Activated CD4-positive, alpha-beta memory T cell treated with anti-CD3 and anti-CD28 coated beads for 36 hours (primary cell): ENCODE measurements at regions not wholly inside any gene's neighbourhood (a gene's known extent, or its start where the extent isn't known, plus 50 kb on each side); places are given as distances from the start of the nearest gene placed in this dataset.
"Not testable (repeated sequence)": the region's sequence is repeated elsewhere in the genome, so short reads cannot be mapped to it uniquely, and the experiment has no call there.

Source experiments
- CTCF ChIA-PET: fragments of 350-600 bp; sonication (Branson Sonifier 250); formaldehyde crosslinking; loops from one replicate; lab custom pipeline; 2021; ENCODE audit warnings: antibody characterized with exemption, inconsistent platforms; lab: Charles Lee
- POLR2A ChIA-PET: fragments of 350-600 bp; sonication (Branson Sonifier 250); formaldehyde crosslinking; loops from one replicate; lab custom pipeline; 2021; ENCODE audit warnings: antibody characterized with exemption; lab: Charles Lee
- DNase-seq: peaks from one replicate; pipeline ENCODE4 v3.0.0-alpha.2; 2020
- H3K27ac Mint-ChIP-seq: one replicate; pipeline ENCODE4 v1.8.0; 2021; ENCODE audit warnings: mixed read lengths
- H3K27me3 Mint-ChIP-seq: one replicate; pipeline ENCODE4 v1.8.0; 2021; ENCODE audit warnings: mixed read lengths
- H3K36me3 Mint-ChIP-seq: one replicate; pipeline ENCODE4 v1.8.0; 2021; ENCODE audit warnings: mixed read lengths
- H3K4me1 Mint-ChIP-seq: one replicate; pipeline ENCODE4 v1.8.0; 2021; ENCODE audit warnings: low read depth, mixed read lengths
- H3K4me3 Mint-ChIP-seq: one replicate; pipeline ENCODE4 v1.8.0; 2021; ENCODE audit warnings: mild to moderate bottlenecking, mixed read lengths
- H3K9me3 Mint-ChIP-seq: one replicate; pipeline ENCODE4 v1.8.0; 2021; ENCODE audit warnings: mixed read lengths
- intact Hi-C: fragments of 100-400 bp; cut with micrococcal nuclease; formaldehyde crosslinking; loops from one replicate; pipeline ENCODE4 v1.15.1; 2023

DNA sequence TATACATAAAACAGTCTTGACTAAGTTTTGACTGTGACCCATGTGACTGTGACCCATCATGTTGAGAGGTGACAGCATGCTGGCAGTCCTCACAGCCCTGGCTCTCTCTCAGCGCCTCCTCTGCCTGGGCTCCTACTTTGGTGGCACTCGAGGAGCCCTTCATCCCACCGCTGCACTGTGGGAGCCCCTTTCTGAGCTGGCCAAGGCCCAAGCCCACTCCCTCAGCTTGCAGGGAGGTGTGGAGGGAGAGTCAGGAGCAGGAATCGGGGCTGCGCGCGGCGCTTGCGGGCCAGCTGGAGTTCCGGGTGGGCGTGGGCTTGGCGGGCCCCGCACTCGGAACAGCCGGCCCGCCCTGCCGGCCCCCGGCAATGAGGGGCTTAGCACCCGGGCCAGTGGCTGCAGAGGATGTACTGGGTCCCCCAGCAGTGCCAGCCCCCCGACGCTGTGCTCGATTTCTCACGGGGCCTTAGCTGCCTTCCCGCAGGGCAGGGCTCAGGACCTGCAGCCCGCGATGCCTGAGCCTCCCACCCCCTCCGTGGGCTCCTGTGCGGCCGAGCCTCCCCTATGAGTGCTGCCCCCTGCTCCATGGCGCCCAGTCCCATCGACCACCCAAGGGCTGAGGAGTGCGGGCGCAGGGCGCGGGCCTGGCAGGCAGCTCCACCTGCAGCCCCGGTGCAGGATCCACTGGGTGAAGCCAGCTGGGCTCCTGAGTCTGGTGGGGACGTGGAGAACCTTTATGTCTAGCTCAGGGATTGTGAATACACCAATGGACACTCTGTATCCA lies 955.9 kb upstream of the FAT3 start:
- CTCF ChIA-PET, H3K27ac Mint-ChIP-seq, intact Hi-C loops, H3K4me3 Mint-ChIP-seq, H3K9me3 Mint-ChIP-seq, H3K4me1 Mint-ChIP-seq, H3K27me3 Mint-ChIP-seq, DNase-seq, H3K36me3 Mint-ChIP-seq: not testable (repeated sequence)
- POLR2A ChIA-PET, result interaction anchor here (0.8 kb wide), 1 partner anchor 113 kb away, joined by 3 read pairs; no protein-coding TSS in a partner anchor

DNA sequence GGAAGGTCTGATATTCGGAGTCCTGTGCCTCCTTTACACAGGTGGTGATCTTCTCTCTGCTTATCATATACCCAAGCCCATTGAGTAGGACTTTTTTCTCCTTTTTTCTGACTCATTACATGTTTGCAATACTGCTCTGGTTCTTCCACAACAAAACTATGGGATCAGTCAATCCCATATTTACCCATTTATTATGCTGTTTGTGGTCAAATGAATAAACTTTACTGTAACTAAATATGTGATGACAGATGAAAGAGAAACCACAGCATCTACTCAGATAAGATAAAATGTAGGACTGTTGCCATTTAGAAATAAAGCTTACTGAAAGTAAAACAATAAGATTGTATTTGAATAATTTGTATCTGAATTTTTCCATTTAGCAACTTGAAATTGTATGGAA lies 958.7 kb upstream of the FAT3 start:
- POLR2A ChIA-PET, result no interaction called here
- intact Hi-C loops, result no loop called here
- CTCF ChIA-PET, result no interaction called here
- DNase-seq, result no peak
- Mint-ChIP-seq H3K4me1 (no peaks in the 10 kb centered on the region), H3K4me3 (no peak overlapping the region), H3K9me3 (peaks cover 7% of the 10 kb centered on the region), H3K36me3 (no peaks in the 10 kb centered on the region), H3K27ac (no peak overlapping the region), H3K27me3 (no peaks in the 10 kb centered on the region)

DNA sequence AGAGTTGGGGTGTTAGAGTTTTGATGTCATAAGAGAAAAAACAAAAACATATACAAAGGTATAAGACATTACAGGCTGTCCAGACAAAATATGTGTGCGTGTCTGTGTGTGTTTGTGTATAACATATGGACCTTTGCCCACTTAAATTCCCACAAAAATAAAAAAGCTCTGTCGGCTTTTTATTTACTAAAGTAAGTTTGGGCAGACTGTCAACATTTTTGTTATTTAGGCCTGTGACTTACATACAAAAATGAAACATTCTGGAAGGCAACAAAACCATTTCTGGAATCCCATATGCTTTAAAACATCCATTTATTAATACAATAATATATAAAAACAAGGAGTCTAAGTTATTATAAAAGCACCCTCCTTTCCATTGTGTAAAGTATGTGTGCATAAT lies 960.1 kb upstream of the FAT3 start:
- Mint-ChIP-seq H3K9me3 (peaks cover 7% of the 10 kb centered on the region), H3K4me3 (no peak overlapping the region), H3K27me3 (no peaks in the 10 kb centered on the region), H3K4me1 (no peaks in the 10 kb centered on the region), H3K27ac (no peak overlapping the region), H3K36me3 (no peaks in the 10 kb centered on the region)
- POLR2A ChIA-PET, result no interaction called here
- CTCF ChIA-PET, result no interaction called here
- no peak for DNase-seq
- intact Hi-C loops, result no loop called here

DNA sequence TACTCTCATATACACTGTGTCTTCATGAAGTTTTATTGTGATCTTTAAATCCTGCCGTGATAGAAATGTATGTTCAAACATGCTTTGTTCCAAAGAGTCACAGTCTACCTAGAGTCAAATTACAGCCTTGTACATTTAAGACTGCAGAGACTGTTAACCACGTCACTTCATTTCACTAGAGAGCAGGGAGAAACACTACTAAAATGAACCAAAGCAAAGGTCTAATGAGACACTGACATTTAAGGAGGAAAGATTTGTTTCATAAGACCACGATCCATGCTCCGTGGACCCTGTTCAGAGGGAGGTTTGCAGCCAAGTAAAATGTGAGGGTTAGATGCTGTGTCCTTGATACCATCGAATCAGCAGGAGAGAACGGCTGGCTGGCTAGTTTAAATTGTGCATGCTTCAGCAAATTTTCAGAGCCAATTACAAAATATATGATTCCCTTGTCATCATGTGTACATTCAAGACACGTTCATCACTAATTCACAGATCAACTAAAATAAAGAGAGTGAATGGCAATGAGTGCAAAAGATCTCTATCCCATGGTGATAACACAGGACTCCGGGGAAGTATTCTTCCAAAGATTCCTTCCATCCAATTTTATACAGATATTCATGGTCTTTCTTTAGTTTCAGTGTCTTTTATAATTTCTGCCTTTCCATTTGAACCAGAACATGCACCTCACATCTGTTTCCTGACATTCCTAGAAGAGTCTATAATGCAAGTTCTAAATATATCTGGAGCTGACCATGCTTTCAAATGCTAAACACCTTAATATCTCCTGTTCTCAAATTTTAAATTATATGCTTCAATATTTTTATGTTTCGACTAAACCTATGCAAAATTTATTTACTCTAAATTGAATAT lies 960.9 kb upstream of the FAT3 start:
- intact Hi-C loops, result no loop called here
- no peaks in the 10 kb centered on the region for H3K4me1 Mint-ChIP-seq
- peaks cover 7% of the 10 kb centered on the region for H3K9me3 Mint-ChIP-seq
- POLR2A ChIA-PET, result no interaction called here
- H3K36me3 Mint-ChIP-seq, result no peaks in the 10 kb centered on the region
- no peak overlapping the region for H3K4me3 Mint-ChIP-seq
- H3K27ac Mint-ChIP-seq, result no peak overlapping the region
- CTCF ChIA-PET, result no interaction called here
- no peaks in the 10 kb centered on the region for H3K27me3 Mint-ChIP-seq
- DNase-seq, result no peak

DNA sequence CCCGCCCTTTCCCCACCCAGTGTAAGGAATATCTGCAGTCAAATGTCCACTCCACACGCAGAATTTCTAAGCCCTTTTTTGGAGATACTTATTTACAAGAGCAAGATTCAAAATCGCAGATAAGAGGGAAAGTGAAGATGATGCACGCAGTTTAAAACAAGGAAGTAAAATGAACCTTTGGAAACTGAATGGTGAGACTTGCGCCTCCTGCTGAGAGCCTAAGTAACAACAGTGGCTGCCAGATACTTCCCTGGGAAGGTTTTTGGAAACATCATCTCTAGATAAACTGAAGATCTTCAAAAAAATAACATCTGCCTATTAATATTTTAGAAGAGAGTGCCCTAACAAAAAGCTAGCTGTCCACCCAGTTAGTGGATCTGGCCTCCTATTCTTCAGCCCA lies 963.1 kb upstream of the FAT3 start:
- no peaks in the 10 kb centered on the region for H3K4me1 Mint-ChIP-seq
- CTCF ChIA-PET, result no interaction called here
- DNase-seq, result no peak
- POLR2A ChIA-PET, result no interaction called here
- H3K27me3 Mint-ChIP-seq, result no peaks in the 10 kb centered on the region
- H3K9me3 Mint-ChIP-seq, result peaks cover 4% of the 10 kb centered on the region
- no peak overlapping the region for H3K27ac Mint-ChIP-seq
- intact Hi-C loops, result no loop called here
- no peaks in the 10 kb centered on the region for H3K36me3 Mint-ChIP-seq
- H3K4me3 Mint-ChIP-seq, result no peak overlapping the region

DNA sequence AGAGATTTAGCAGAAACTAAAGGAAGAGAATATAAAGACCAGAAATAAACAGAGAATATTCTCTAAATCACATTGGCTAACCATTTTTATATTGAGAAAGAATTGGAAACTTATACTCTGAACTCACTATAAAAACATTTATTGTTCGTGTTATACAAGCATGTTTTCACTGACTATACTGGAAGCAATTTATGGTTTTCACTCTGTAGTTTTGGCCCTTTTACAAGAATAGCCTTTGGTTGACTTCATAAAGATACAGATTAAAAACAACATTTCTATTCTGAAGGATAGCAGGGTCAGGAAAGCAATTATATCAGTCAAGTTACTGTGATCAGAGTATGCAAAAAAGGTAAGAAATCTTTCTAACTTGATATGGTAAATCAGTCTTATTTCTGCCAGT lies 965.7 kb upstream of the FAT3 start:
- no peak for DNase-seq
- Mint-ChIP-seq H3K27me3 (no peaks in the 10 kb centered on the region), H3K27ac (no peak overlapping the region), H3K9me3 (peaks cover 4% of the 10 kb centered on the region), H3K4me1 (no peaks in the 10 kb centered on the region), H3K36me3 (no peaks in the 10 kb centered on the region), H3K4me3 (no peak overlapping the region)
- ChIA-PET POLR2A (no interaction called here), CTCF (no interaction called here)
- intact Hi-C loops, result no loop called here

DNA sequence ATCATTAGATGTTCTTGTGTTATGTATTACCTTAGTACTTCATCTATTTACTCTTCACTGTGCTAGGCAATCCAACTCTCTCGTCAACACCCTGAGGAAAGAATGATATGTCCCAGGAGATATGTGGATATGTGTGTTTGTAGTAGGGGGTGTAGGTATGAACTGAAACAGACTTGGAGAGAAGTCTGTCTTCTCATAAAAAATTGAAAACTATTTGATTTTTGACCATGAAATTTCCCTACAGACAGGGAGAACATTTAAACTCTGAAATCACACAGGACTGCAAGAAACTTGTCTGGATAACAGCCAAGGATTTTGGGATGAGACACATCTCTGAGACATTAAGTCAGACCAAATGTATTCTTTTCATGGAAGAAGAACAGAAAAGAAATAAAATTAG lies 967.0 kb upstream of the FAT3 start:
- Mint-ChIP-seq H3K27ac (no peak overlapping the region), H3K9me3 (peaks cover 8% of the 10 kb centered on the region), H3K4me3 (no peak overlapping the region), H3K4me1 (no peaks in the 10 kb centered on the region), H3K36me3 (no peaks in the 10 kb centered on the region), H3K27me3 (no peaks in the 10 kb centered on the region)
- ChIA-PET CTCF (no interaction called here), POLR2A (no interaction called here)
- intact Hi-C loops, result no loop called here
- DNase-seq, result no peak

DNA sequence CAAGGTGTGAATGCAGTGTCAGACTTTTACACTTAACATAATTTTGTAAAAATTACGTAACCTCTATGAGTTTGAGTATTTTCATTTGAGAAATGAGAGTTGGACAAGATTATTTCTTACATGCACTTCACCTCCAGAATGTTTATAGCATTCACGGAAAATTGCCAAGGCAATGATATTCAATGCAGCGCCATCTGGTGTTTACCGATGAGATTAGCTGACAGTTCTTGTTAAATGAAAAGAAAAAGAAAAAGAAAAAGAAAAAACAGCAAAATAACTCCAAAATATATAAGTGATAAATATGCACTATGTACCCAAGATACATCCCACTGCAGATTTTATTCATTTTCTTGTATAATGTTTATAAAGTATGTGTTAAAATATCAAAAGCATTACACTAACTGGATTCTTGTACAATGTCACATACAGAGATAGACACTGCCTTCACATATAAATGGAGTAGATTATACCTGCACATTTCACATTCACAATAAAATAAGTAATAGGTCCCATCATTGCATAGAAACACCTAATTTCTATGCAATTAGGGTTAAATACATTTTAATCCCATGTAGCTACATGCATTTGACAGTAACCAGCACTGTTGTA lies 976.3 kb upstream of the FAT3 start:
- Mint-ChIP-seq H3K4me3 (no peak overlapping the region), H3K9me3 (no peaks in the 10 kb centered on the region), H3K4me1 (no peaks in the 10 kb centered on the region), H3K27ac (no peak overlapping the region), H3K27me3 (no peaks in the 10 kb centered on the region), H3K36me3 (no peaks in the 10 kb centered on the region)
- intact Hi-C loops, result loop anchor here (1.0 kb wide), 1 partner anchor 999 kb away; no protein-coding TSS in a partner anchor
- POLR2A ChIA-PET, result no interaction called here
- CTCF ChIA-PET, result no interaction called here
- peak; percentile 13 for DNase-seq

DNA sequence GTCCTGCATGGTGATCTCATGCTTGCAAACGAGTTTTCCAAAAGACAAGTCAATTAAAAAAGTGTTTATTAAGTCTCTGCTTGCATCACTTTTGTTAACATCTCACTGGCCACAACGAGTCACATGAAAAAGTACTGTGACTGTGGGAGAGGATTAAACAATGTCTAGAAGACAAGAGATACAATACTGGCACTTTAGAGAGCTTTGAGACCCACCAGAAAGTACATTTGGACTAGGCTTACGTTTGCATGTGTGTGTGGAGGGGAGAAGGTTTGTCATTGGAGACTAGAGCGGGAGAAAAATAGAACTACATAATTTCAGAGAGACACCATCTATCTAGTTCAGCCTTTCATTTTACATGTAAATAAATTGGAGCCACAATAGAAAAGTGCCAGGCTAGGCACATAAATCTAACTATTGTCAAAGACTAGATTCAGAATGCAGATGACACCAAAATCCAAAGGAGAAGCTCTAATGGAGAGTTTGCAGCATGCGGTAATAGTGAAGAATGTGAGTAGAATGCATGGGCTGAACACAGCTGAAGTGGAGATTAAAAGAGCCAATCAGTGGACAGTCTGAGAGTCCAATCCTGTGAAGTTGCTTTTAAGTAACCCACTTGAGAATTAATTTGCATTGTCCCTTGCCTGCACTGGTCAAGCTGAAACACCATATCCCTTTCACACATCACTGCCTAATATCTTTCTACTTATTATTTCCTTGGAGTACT lies 977.4 kb upstream of the FAT3 start:
- H3K36me3 Mint-ChIP-seq, result no peaks in the 10 kb centered on the region
- intact Hi-C loops, result no loop called here

DNA sequence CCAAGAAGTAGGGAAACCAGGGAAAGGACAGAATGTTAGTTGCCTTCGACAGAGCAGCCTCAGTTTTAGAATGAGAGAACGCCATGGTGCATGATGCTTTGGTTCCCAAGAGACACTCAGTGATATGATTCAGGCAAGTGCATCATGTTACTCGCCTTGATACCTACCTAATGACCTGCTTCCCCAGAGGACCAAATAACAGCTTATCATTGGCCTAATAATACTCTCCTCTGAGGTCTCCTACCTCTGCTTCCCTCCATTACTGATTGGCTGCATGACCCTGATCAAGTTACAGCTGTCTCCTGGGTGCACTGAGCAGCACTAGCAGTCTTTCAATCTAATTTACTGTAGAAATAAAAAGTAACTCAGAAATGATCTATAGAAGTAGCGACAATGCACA lies 979.7 kb upstream of the FAT3 start:
- ChIA-PET CTCF (no interaction called here), POLR2A (no interaction called here)
- no peaks in the 10 kb centered on the region for H3K36me3 Mint-ChIP-seq
- no peak for DNase-seq
- H3K4me1 Mint-ChIP-seq, result no peaks in the 10 kb centered on the region
- no peaks in the 10 kb centered on the region for H3K9me3 Mint-ChIP-seq
- intact Hi-C loops, result no loop called here
- H3K27ac Mint-ChIP-seq, result no peak overlapping the region
- H3K4me3 Mint-ChIP-seq, result no peak overlapping the region
- H3K27me3 Mint-ChIP-seq, result no peaks in the 10 kb centered on the region

More for the DNA sequence above, 977.4 kb upstream of the FAT3 start:
- Mint-ChIP-seq H3K27ac (no peak overlapping the region), H3K27me3 (no peaks in the 10 kb centered on the region), H3K4me1 (no peaks in the 10 kb centered on the region), H3K9me3 (no peaks in the 10 kb centered on the region), H3K4me3 (no peak overlapping the region)
- ChIA-PET POLR2A (no interaction called here), CTCF (no interaction called here)
- DNase-seq, result no peak

DNA sequence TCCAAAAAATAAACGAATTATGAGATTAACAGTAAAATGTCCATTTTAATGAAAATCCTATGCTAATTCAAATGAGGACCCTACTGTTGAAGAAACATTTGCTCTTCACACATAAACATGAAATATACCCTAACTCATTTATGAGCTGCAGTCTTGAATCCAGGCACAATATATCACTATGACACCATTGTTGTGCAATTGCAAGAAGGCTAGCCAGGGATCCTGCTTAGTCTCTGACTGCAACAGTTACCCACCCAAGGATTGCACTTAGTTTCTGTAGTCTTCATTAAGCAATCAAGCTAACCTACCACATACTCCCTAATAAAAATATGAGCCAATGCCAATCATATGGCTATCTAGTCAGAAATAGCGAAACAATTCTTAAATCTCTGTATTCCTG lies 981.0 kb upstream of the FAT3 start:
- Mint-ChIP-seq H3K9me3 (no peaks in the 10 kb centered on the region), H3K4me3 (no peak overlapping the region), H3K27me3 (no peaks in the 10 kb centered on the region), H3K4me1 (no peaks in the 10 kb centered on the region), H3K36me3 (no peaks in the 10 kb centered on the region), H3K27ac (no peak overlapping the region)
- intact Hi-C loops, result no loop called here
- CTCF ChIA-PET, result no interaction called here
- POLR2A ChIA-PET, result no interaction called here
- DNase-seq, result no peak

DNA sequence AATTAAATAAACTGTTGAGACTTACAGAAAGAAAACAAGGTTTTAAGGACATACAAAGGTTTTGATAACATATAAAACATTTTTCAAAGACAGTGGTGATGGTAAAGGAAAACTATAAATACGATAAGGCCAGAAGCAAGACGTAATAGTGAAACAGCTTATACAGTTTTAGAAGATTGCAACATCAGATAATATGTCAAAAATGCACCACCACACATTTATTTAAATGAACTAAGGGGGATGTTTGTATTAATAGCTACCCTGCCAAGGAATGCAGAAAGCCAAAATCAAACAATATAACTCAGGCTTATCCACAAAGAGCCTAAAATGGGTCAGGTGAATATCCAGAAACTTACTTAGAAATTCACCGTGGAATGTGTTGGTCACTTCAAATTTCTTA lies 981.6 kb upstream of the FAT3 start:
- CTCF ChIA-PET, result no interaction called here
- POLR2A ChIA-PET, result no interaction called here
- no peaks in the 10 kb centered on the region for H3K9me3 Mint-ChIP-seq
- no peak overlapping the region for H3K4me3 Mint-ChIP-seq
- no peak for DNase-seq
- intact Hi-C loops, result no loop called here
- H3K36me3 Mint-ChIP-seq, result no peaks in the 10 kb centered on the region
- H3K27me3 Mint-ChIP-seq, result no peaks in the 10 kb centered on the region
- H3K27ac Mint-ChIP-seq, result no peak overlapping the region
- no peaks in the 10 kb centered on the region for H3K4me1 Mint-ChIP-seq
